Spinal cord (tissue), 9 donors: ENCODE measurements at regions not wholly inside any gene's neighbourhood (a gene's known extent, or its start where the extent isn't known, plus 50 kb on each side); places are given as distances from the start of the nearest gene placed in this dataset.

Source experiments
- DNase-seq, 6 donors: peaks; one replicate each; pipeline versions ENCODE4 v3.0.0 to v3.0.0-alpha.2; 2013 to 2015; ENCODE audit warnings: low spot score in 6 of 6, low read depth in 4 of 6
- H3K27ac ChIP-seq: one replicate; pipeline ENCODE4 v1.5.1; 2013; ENCODE audit warnings: low read depth, low read length, control low read depth
- H3K27me3 ChIP-seq: one replicate; pipeline ENCODE4 v1.6.1; 2013; ENCODE audit warnings: low read length; ENCODE audit not compliant: control insufficient read depth, insufficient read depth
- H3K36me3 ChIP-seq: one replicate; pipeline ENCODE4 v1.6.1; 2013; ENCODE audit warnings: low read length; ENCODE audit not compliant: control insufficient read depth, insufficient read depth
- H3K4me1 ChIP-seq: one replicate; pipeline ENCODE4 v1.6.1; 2013; ENCODE audit warnings: low read length; ENCODE audit not compliant: control insufficient read depth, insufficient read depth
- H3K4me3 ChIP-seq: one replicate; pipeline ENCODE4 v1.5.1; 2013; ENCODE audit warnings: low read depth, low read length, control low read depth
- H3K9me3 ChIP-seq: one replicate; pipeline ENCODE4 v1.6.1; 2013; ENCODE audit warnings: low read length; ENCODE audit not compliant: control insufficient read depth, insufficient read depth
- WGBS: methylation state at CpG from one replicate; pipeline ENCODE4 v1.1.5; 2013; ENCODE audit warnings: missing lambda C conversion rate; ENCODE audit not compliant: insufficient coverage; 5-methylcytosine and 5-hydroxymethylcytosine counted together
- donor health status: healthy.

DNA sequence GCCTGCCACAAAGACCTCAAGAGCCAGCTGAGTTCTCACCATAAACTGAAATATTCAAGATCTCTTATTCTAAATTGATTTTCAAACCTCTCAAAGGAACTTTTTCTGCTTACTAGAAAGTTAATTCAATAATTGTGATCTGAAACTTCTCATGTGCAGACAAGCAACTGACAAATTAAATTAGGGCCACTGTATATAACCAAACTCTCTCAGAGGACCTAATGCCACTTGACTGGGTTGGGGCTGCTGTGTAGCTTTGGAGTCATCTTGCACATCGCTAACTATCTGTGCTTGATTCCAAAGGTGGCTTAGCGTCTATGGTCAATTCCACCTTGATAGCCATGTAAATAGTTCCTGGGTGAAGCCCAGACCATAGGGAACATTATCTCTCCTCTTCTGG, 345.2 kb downstream of the GPR37 start:
- H3K4me1 ChIP-seq, result no peaks in the 10 kb centered on the region
- no peak for DNase-seq
- no peak overlapping the region for H3K27ac ChIP-seq
- H3K4me3 ChIP-seq, result no peak overlapping the region
- H3K9me3 ChIP-seq, result no peaks in the 10 kb centered on the region
- WGBS, result 100% methylated on average over 2 of the region's 2 CpGs
- no peaks in the 10 kb centered on the region for H3K27me3 ChIP-seq
- no peaks in the 10 kb centered on the region for H3K36me3 ChIP-seq

DNA sequence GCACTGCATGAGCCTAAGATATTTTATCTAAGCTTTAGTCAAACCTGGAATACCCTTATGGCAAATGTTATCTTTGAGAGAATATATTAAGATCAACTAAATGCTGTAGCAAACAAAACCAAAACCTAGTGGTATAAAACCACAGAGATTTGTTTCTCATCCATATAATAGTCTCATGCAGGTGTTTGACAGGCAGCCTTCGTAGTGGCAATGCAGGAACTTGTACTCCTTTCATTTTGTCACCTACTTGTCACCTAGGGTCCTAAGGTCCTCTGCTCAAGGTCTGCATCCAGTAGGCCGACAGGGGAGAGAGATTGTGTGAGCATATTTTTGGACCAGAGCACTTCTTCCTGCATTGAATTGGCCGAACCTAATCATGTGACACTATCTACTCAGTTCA, 352.6 kb downstream of the GPR37 start:
- Histone ChIP-seq H3K9me3 (no peaks in the 10 kb centered on the region), H3K36me3 (no peaks in the 10 kb centered on the region), H3K4me1 (no peaks in the 10 kb centered on the region), H3K4me3 (no peak overlapping the region), H3K27me3 (no peaks in the 10 kb centered on the region), H3K27ac (no peak overlapping the region)
- WGBS, result 80% methylated on average over 1 of the region's 3 CpGs
- DNase-seq, result no peak

DNA sequence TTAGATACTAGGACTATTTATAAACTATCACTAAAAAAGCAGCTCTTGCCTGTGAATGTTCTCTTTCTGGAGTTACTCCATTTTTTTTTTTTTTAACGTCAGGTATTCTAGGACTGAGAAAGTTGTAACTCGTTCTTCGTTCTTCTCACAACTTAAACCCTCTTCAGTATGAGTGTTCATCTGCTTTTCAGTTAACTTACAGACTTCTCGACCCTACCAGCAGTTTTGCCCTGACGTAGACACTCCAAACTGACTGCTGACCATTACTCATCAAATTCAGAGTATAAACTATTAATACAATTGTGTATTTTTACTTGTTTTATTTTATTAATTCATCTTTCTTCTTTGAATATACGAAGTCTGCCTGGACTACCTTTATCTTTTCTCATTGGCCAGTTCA, 353.1 kb downstream of the GPR37 start:
- no peak overlapping the region for H3K4me3 ChIP-seq
- H3K27me3 ChIP-seq, result no peaks in the 10 kb centered on the region
- no peaks in the 10 kb centered on the region for H3K9me3 ChIP-seq
- H3K27ac ChIP-seq, result no peak overlapping the region
- H3K36me3 ChIP-seq, result no peaks in the 10 kb centered on the region
- H3K4me1 ChIP-seq, result no peaks in the 10 kb centered on the region
- whole genome bisulfite sequencing, result no CpG with 5 or more reads among the region's 6 CpGs
- DNase-seq, result no peak

DNA sequence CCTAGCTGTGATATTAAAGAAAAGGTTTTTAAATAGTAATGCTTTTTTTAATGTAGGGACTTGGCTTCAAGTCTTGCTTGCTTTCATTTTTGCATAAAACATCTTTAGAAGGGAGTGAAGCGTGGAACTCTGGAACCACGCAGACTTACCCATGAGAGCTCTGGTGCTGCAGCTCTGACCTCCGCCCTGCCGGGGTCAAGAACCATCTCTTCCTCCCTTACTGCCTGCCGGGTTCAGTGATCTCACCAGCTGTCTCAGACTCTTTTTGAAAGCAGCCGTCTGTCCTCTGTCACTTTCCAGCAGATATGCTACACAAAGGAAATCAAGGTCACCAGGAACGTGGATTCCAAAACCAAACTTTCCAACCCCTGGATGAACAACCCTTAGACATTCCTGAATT, 353.8 kb downstream of the GPR37 start:
- Histone ChIP-seq H3K27me3 (no peaks in the 10 kb centered on the region), H3K4me1 (no peaks in the 10 kb centered on the region), H3K27ac (no peak overlapping the region), H3K36me3 (no peaks in the 10 kb centered on the region), H3K4me3 (no peak overlapping the region), H3K9me3 (no peaks in the 10 kb centered on the region)
- DNase-seq, result no peak
- WGBS, result 53% methylated on average over 7 of the region's 7 CpGs

DNA sequence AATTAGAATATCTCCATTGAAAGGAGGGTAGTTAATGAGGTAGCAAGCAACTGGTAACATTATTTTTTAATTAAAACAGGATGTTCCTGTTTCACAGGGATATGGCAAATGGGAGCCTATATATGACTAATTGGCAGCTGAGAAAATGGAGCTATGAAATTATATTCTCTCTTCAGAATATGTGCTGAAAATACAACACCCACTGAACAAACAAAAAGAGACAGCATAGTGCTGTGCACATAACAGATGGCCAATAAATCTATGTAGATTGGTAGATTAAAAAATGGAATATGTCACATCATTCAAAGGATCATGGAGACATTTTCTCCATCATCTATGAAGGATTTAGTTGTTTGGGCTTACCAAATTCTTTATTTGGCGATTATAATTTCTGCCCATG, 362.0 kb downstream of the GPR37 start:
- Histone ChIP-seq H3K4me3 (no peak overlapping the region), H3K27me3 (no peaks in the 10 kb centered on the region), H3K36me3 (no peaks in the 10 kb centered on the region), H3K4me1 (no peaks in the 10 kb centered on the region), H3K9me3 (no peaks in the 10 kb centered on the region), H3K27ac (no peak overlapping the region)
- no CpG with 5 or more reads among the region's 1 CpG for WGBS
- DNase-seq, result no peak

DNA sequence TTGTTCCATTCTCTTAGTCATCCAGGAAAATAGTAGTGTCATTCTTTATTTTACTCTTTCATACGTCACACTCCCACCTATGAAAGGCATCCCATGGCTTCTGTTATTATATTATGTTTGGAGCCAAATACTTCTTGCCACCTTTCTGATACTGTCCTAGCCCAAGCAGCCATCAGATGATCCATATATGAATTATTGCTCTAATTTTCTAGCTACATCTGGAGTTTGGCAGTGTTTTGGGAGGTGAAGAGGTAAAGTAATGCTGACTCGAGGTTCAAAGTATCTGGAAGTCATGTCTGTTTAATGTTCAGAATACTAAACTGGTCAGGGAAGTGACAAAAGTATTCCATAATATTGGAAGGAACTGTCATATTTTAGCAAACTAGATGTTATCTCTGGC, 362.5 kb downstream of the GPR37 start:
- whole genome bisulfite sequencing, result 100% methylated on average over 1 of the region's 2 CpGs
- H3K4me3 ChIP-seq, result no peak overlapping the region
- no peaks in the 10 kb centered on the region for H3K36me3 ChIP-seq
- H3K27ac ChIP-seq, result no peak overlapping the region
- H3K9me3 ChIP-seq, result no peaks in the 10 kb centered on the region
- DNase-seq, result no peak
- H3K27me3 ChIP-seq, result no peaks in the 10 kb centered on the region
- H3K4me1 ChIP-seq, result no peaks in the 10 kb centered on the region

DNA sequence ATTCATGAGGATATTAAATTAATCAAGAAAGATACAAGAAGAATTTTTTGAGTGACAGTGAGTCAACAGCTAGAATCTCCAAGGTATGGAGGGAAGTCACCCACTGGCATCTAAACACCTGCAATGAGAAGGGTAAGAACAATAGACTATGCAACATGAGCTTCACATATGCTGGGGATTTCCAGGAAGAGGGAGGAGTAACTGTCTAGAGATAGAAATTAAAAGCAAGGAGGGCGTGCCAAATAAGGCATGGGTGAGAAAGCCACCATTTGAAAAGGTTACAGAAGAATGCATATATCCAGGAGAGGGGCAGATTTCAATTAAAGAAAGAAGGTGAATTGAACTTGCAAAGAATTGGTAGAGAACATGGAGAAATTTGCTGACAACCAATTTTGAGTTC, 365.7 kb downstream of the GPR37 start:
- no peaks in the 10 kb centered on the region for H3K9me3 ChIP-seq
- H3K4me1 ChIP-seq, result no peaks in the 10 kb centered on the region
- H3K36me3 ChIP-seq, result no peaks in the 10 kb centered on the region
- H3K27ac ChIP-seq, result no peak overlapping the region
- DNase-seq, result no peak
- H3K4me3 ChIP-seq, result no peak overlapping the region
- 92% methylated on average over 1 of the region's 1 CpG for WGBS
- H3K27me3 ChIP-seq, result no peaks in the 10 kb centered on the region

DNA sequence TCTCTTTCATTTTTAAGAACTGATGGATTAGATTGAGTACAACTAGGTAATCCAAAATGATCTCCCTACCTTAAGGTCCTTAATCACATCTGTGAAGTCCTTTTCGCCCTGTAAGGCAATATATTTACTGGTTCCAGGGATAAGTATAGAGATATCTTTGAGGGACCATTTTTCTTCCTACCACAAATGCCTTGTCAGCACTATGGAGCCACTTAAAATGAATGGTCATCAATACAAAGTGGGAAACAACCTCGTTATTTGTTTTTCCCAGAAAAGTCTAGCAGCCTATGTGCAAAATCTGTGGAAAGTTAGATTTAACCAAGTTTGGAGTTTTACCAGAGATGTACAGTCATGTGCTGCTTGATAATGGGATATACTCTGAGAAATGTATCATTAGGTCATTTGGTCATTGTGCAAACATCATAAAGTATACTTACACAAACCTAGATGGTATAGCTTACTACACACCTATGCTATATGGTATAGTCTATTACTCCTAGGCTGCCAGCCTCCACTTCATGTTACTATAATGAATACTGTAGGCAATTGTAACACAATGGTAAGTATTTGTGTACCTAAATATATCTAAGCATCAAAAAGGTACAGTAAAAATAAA, 366.2 kb upstream of the TMEM229A start:
- H3K9me3 ChIP-seq, result no peaks in the 10 kb centered on the region

DNA sequence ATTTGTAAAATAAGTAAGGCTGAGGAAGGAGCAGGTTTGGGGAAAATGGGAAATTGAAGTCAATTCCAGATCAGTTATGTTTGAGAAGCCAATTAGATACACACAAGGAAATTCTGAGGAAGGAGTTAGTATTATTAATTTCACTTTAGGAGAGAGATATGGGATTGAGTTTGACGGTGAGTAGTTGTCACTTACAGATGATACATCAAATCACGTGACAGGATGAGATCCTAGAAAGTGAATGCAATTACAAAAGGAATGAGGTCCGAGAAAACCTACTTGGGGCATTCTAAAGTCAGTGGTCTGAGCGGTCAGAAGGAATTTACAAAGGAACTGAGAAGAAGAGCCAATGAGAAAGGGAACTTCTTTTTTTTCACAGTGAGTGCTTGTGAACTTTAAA, 364.3 kb upstream of the TMEM229A start:
- Histone ChIP-seq H3K4me1 (no peaks in the 10 kb centered on the region), H3K4me3 (no peak overlapping the region), H3K27me3 (no peaks in the 10 kb centered on the region), H3K36me3 (no peaks in the 10 kb centered on the region), H3K27ac (no peak overlapping the region), H3K9me3 (no peaks in the 10 kb centered on the region)
- 67% methylated on average over 4 of the region's 4 CpGs for WGBS
- DNase-seq, result no peak

More for the DNA sequence above, 366.2 kb upstream of the TMEM229A start:
- H3K27me3 ChIP-seq, result no peaks in the 10 kb centered on the region
- H3K36me3 ChIP-seq, result no peaks in the 10 kb centered on the region
- no peak for DNase-seq
- no peak overlapping the region for H3K4me3 ChIP-seq
- no peak overlapping the region for H3K27ac ChIP-seq
- WGBS, result no CpG with 5 or more reads among the region's 2 CpGs
- no peaks in the 10 kb centered on the region for H3K4me1 ChIP-seq

DNA sequence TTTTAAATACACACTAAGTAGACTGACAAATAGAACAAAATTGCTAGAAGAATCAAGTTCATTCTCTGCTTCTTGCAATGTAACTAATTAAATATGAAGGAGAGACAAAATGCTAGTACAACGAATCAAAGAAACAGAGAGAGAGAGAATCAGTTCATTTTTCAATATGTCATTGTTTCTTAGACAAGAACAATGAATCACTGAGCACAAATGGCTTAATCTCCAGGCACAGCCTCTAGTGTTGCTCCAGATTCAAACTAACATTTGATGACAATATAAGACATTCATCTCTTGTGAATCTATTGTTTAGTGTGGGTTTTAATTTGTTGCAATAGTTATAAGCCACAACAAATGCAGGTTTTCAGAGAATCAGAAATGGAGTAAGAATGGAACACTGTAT, 357.4 kb upstream of the TMEM229A start:
- Histone ChIP-seq H3K4me1 (no peaks in the 10 kb centered on the region), H3K27me3 (no peaks in the 10 kb centered on the region), H3K27ac (no peak overlapping the region), H3K36me3 (no peaks in the 10 kb centered on the region), H3K4me3 (no peak overlapping the region), H3K9me3 (no peaks in the 10 kb centered on the region)
- no CpG with 5 or more reads among the region's 1 CpG for WGBS
- DNase-seq, result no peak
